ENCODE measurements at regions not wholly inside any gene's neighbourhood (a gene's known extent, or its start where the extent isn't known, plus 50 kb on each side); places are given as distances from the start of the nearest gene placed in this dataset.

- DNase-seq (ENCODE audit: low read depth, low spot score), result no peak
Observed at GRCh38 chr1:234845097-234845660, 235.2 kb upstream of the IRF2BP2 start.

DNA sequence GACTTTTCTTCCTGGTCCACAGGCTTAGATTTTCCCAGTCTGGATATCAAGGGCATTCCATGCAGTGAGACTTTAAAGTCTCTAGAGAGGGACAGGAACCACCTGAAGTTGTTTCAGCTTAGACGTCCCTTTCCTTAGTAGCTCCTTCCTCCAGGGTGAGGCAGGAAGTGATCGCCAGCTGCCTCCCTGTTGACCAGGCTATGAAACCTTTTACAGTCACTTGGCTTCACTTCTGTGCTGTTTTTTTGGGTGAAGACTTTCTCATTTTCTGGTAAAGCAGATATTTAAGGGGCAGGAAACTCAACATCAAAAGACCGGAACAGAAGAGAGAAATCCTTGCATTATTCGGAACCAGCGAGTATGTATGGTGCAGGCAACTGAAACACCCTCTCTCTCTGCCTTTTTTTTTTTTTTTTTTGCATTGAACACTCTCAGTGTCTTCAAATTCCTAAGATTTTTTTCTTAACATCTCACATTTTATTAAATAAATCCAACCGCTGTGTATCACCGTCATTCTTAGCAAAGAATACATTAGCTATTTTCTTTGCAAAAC, 234.6 kb upstream of the IRF2BP2 start:
- peak; percentile 87 for DNase-seq (ENCODE audit: low read depth, low spot score)

GRCh38 chr1:234843946-234844345, 234.0 kb upstream of the IRF2BP2 start:
- DNase-seq (ENCODE audit: low read depth, low spot score), result no peak

DNA sequence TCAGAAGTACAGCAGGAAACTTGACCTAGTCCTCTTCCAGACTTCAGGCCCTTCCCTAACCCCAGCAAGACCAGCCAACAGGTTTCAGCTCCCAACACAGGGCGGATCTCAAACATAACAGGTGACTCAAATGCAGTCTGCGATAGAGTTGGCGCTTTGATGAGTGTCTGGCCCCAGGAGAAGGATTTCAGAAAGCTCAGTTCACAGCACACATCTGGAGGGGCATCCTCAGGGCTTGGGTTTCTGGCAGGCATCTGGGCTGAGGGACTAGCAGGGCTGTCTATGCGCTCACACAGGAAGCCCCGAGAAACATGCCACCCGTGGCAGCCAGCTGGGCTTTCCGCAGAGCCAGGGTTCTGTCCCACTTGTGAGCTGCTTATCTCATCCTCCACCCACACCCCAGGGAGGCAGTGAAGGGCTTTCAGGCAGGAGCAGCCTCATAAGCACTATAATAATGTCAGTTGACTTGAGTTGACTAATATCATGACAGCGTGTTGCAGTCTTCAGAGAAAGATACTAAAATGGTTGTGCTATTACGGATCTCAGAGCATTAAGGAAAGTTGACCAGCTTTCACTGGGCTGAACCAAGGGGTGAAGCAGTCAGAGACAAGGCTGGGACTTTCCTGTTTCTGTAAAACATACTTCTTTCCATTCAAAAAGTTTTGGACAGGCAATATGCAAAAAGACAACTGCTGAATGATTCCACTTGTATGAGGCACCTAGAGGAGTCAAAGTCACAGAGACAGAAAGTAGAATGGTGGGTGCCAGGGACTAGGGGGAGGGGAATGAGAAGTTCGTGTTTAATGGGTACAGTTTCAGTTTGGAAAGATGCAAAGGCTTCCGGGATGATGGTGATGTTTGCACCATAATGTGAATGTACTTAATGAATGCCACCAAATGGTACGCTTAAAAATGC, 233.0 kb upstream of the IRF2BP2 start:
- no peak for DNase-seq (ENCODE audit: low read depth, low spot score)

- no peak for DNase-seq (ENCODE audit: low read depth, low spot score)
Observed at GRCh38 chr1:234841710-234842231, 231.8 kb upstream of the IRF2BP2 start.

- DNase-seq (ENCODE audit: low read depth, low spot score), result no peak
Observed at GRCh38 chr1:234841281-234841680, 231.3 kb upstream of the IRF2BP2 start.

GRCh38 chr1:234840843-234841242, 230.9 kb upstream of the IRF2BP2 start:
- DNase-seq (ENCODE audit: low read depth, low spot score), result no peak

GRCh38 chr1:234840253-234840652, 230.3 kb upstream of the IRF2BP2 start:
- DNase-seq (ENCODE audit: low read depth, low spot score), result no peak

DNA sequence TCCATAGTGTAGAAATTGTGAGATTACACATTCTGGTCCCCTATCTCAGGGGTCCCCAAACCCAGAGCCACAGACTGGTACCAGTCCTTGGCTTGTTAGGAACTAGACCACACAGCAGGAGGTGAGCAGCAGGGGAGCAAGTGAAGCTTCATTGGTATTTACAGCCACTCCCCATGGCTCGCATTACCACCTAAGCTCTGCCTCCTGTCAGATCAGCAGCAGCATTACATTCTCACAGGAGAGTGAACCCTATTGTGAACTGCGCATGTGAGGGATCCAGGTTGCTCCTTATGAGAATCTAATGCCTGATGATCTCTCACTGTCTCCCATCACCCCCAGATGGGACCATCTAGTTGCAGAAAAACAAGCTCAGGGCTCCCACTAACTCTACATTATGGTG, 229.7 kb upstream of the IRF2BP2 start:
- no peak for DNase-seq (ENCODE audit: low read depth, low spot score)

GRCh38 chr1:234838820-234839219, 228.8 kb upstream of the IRF2BP2 start:
- DNase-seq (ENCODE audit: low read depth, low spot score), result no peak

GRCh38 chr1:234838182-234838581, 228.2 kb upstream of the IRF2BP2 start:
- DNase-seq (ENCODE audit: low read depth, low spot score), result no peak

DNA sequence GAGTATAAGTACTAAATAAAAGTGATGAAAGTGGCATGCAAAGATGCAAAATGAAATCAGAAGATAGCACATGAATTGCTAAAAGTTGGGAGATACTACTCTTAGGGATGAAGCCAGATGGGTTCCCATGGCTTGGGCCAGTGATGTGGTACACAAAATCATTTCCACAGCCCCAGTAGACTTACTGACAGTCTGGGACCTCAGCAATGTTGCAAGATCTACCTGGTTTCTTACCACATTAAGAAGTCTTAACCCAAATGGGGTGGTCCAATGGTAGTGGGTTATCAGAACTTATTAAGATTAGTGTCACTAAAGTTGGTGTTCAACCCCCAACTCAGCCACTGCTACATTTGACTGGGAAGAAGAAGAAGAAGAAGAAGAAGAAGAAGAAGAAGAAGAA, 227.7 kb upstream of the IRF2BP2 start:
- DNase-seq (ENCODE audit: low read depth, low spot score), result no peak

GRCh38 chr1:234836776-234837357, 226.9 kb upstream of the IRF2BP2 start:
- DNase-seq (ENCODE audit: low read depth, low spot score), result no peak

DNA sequence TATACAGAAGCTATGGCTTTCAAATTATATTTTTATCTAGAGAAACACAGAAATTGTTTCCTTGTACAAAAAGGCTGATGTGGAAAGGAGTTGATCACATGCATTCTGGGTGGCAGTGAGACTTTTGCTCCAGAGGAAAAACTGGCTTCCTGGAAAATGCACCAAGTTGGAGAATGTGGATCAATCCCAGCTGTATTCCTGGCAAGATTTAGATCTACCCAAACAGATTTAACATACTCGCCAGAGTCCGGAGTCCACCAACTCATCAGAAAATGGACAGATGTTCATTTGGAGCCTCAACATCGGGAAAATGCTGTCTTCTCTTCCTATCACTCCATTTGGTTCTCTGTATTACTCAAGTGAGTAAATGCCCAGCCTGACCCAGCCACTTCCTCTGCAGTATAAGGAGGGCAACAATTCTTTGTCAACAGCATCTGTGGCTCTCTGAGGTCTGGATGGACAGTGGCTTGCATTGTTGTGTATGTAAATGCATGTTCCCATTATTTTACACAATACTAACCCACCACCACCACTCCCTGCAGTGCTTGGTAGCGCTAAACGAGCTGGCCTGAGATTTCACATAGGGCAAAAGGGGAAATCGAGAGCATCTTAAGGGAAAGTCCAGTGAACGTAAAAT, 226.2 kb upstream of the IRF2BP2 start:
- DNase-seq (ENCODE audit: low read depth, low spot score), result no peak

DNA sequence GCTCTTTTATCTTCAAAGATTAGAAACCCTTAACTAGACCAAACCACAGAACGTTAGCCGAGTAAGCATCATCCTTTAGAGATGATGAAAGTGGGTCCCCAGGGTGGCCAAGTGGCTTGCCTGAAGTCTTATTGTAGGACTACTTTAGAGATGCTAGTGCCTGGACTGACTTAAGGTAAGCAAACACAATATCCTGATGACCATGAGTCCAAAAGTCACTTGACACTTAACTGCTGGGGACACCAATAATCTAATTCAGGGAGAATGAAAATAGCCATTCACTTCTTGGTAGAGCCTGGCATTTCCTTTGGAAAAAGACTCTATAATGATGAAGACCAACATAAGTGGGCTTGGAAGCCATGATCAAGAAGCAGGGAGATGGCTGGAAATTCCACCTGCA, 225.3 kb upstream of the IRF2BP2 start:
- no peak for DNase-seq (ENCODE audit: low read depth, low spot score)

GRCh38 chr1:234833646-234834045, 223.7 kb upstream of the IRF2BP2 start:
- no peak for DNase-seq (ENCODE audit: low read depth, low spot score)

GRCh38 chr1:234833118-234833517, 223.1 kb upstream of the IRF2BP2 start:
- DNase-seq (ENCODE audit: low read depth, low spot score), result no peak

DNA sequence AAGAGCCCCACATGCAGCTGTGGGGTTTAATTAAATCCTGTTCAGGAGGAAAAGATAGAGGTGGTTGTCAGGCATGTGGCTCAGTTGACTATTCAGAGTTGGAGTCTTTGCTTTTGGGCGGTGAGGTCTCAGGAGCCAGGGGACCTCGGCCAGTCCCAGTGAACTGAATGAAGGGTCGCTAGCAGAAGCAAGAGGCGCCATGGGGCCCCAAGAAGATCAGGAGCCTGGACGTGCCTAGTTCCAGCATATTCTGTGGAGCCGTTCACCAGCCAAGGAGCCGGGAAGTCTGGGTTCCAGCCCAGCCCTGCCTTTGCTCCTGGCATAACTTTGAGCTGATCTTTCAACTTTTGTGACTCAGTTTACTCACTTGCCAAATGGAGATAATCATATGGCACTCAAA, 217.7 kb upstream of the IRF2BP2 start:
- DNase-seq (ENCODE audit: low read depth, low spot score), result no peak

DNA sequence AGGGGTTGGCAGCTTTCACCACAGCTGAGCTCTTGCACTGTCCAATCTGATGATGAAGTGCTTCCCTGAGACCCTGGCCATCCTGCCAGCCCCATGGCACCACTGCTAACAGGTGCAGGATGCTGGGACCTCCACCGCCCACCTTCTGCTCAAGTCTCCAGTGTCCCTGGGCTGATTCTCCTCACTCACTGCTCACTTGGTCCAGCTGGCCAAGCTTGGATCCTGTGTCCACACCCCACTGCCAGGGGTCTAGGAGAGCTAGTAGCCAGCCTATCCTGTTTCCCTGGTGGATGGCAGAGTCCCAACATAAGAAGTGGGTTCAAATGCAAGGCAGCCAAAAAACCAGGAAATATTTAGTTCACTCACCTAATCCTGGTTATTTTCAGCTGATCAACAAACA, 217.2 kb upstream of the IRF2BP2 start:
- no peak for DNase-seq (ENCODE audit: low read depth, low spot score)

DNA sequence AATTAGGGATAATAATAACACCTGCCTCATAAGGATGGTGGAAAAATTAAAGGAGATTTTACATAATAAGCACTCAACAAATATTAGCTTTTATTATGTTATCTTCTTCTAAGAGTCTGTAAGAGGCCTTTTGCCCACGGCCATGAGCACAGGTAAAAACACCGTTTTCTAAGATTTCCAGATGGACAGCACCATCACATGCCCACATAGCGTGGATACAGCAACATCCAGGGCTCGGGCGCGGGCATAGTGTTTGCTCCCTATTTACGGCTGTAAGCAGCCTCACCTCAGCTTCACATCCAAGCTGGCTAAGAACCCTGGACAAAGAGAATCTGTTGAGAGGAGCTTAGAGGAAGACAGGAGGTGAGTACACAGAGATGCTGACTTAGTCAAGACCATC, 216.4 kb upstream of the IRF2BP2 start:
- no peak for DNase-seq (ENCODE audit: low read depth, low spot score)

- DNase-seq (ENCODE audit: low read depth, low spot score), result no peak
Observed at GRCh38 chr1:234825498-234826165, 215.7 kb upstream of the IRF2BP2 start.

All from pulmonary artery endothelial cell (primary cell).